Inferior parietal cortex (tissue), 1 donor: ENCODE measurements at regions not wholly inside any gene's neighbourhood (a gene's known extent, or its start where the extent isn't known, plus 50 kb on each side); places are given as distances from the start of the nearest gene placed in this dataset.

ENCODE experiments used
- DNase-seq: peaks from one replicate; pipeline ENCODE4 v3.0.0-alpha.2; 2016; ENCODE audit errors: extremely low spot score

- no peak for DNase-seq
Observed at GRCh38 chr13:48761256-48761655, 107.5 kb downstream of the CYSLTR2 start.

- peak; percentile 89 for DNase-seq
Observed at GRCh38 chr13:48769107-48769704, 115.5 kb downstream of the CYSLTR2 start.

GRCh38 chr13:48770372-48770771 lies 116.6 kb downstream of the CYSLTR2 start:
- DNase-seq, result no peak

- no peak for DNase-seq
Observed at GRCh38 chr13:48772908-48773307, 119.2 kb downstream of the CYSLTR2 start.

GRCh38 chr13:48773531-48774275 lies 120.0 kb downstream of the CYSLTR2 start:
- DNase-seq, result no peak

- no peak for DNase-seq
Observed at GRCh38 chr13:48775285-48775684, 121.6 kb downstream of the CYSLTR2 start.

GRCh38 chr13:48775804-48776203 lies 122.1 kb downstream of the CYSLTR2 start:
- no peak for DNase-seq

- no peak for DNase-seq
Observed at GRCh38 chr13:48776401-48776800, 122.7 kb downstream of the CYSLTR2 start.

GRCh38 chr13:48778610-48779009 lies 124.9 kb downstream of the CYSLTR2 start:
- DNase-seq, result no peak

GRCh38 chr13:48780713-48781341 lies 127.1 kb downstream of the CYSLTR2 start:
- no peak for DNase-seq

- no peak for DNase-seq
Observed at GRCh38 chr13:48782429-48782840, 128.7 kb downstream of the CYSLTR2 start.

- DNase-seq, result no peak
Observed at GRCh38 chr13:48783181-48783630, 129.5 kb downstream of the CYSLTR2 start.

GRCh38 chr13:48783695-48784230 lies 130.0 kb downstream of the CYSLTR2 start:
- DNase-seq, result no peak

- DNase-seq, result no peak
Observed at GRCh38 chr13:48784916-48785548, 131.3 kb downstream of the CYSLTR2 start.

GRCh38 chr13:48790199-48790598 lies 136.5 kb downstream of the CYSLTR2 start:
- peak; percentile 8 for DNase-seq

GRCh38 chr13:48790966-48791365 lies 137.2 kb downstream of the CYSLTR2 start:
- peak; percentile 29 for DNase-seq

- DNase-seq, result no peak
Observed at GRCh38 chr13:48797127-48797526, 143.4 kb downstream of the CYSLTR2 start.

GRCh38 chr13:48797761-48798160 lies 144.0 kb downstream of the CYSLTR2 start:
- no peak for DNase-seq

GRCh38 chr13:48798180-48798579 lies 144.5 kb downstream of the CYSLTR2 start:
- no peak for DNase-seq

- DNase-seq, result no peak
Observed at GRCh38 chr13:48801255-48801654, 147.5 kb downstream of the CYSLTR2 start.

- no peak for DNase-seq
Observed at GRCh38 chr13:48804821-48805601, 151.3 kb downstream of the CYSLTR2 start.
